GM10248 (cell line): ENCODE measurements at regions not wholly inside any gene's neighbourhood (a gene's known extent, or its start where the extent isn't known, plus 50 kb on each side); places are given as distances from the start of the nearest gene placed in this dataset.

Source experiments
- CTCF ChIA-PET: fragments of 300-600 bp; sonication (Branson Sonifier 250); formaldehyde crosslinking; extraction: SDS; loops from one replicate; lab custom pipeline; 2021; ENCODE audit warnings: antibody characterized with exemption; lab: Yijun Ruan, JAX
- POLR2A ChIA-PET: fragments of 350-650 bp; sonication (Branson Sonifier 250); formaldehyde crosslinking; extraction: SDS; loops from one replicate; lab custom pipeline; 2020; ENCODE audit warnings: antibody characterized with exemption; lab: Yijun Ruan, JAX
- DNase-seq: peaks from one replicate; pipeline ENCODE4 v3.0.0; 2012; ENCODE audit errors: extremely low spot score
- CTCF ChIP-seq: IDR thresholded peaks from 2 replicates; pipeline ENCODE4 v1.5.1; 2012; ENCODE audit warnings: mild to moderate bottlenecking, low read depth; ENCODE audit errors: extremely low read depth, missing control alignments, control extremely low read depth

- TF ChIP-seq CTCF = no peak
- CTCF ChIA-PET = no interaction called here
- POLR2A ChIA-PET = no interaction called here
Observed at GRCh38 chr4:44120646-44121045, 328.0 kb downstream of the KCTD8 start.

GRCh38 chr4:44121210-44121609 lies 327.4 kb downstream of the KCTD8 start:
- no peak for TF ChIP-seq CTCF
- ChIA-PET POLR2A (no interaction called here), CTCF (no interaction called here)
- DNase-seq = no peak

More at GRCh38 chr4:44120646-44121045, 328.0 kb downstream of the KCTD8 start:
- DNase-seq = no peak
